Upper lobe of left lung (tissue), 6 donors: ENCODE measurements at regions not wholly inside any gene's neighbourhood (a gene's known extent, or its start where the extent isn't known, plus 50 kb on each side); places are given as distances from the start of the nearest gene placed in this dataset.

ENCODE experiments used
- ATAC-seq, 2 donors: fragments of 200-7000 bp; cut with Tn5 transposase; one replicate each; pipeline ENCODE4 v1.9.1; 2022; ENCODE audit warnings: mild to moderate bottlenecking in 2 of 2, moderate library complexity in 2 of 2; ENCODE audit not compliant: low FRiP score in 2 of 2
- DNase-seq, 2 donors: peaks; one replicate each; pipeline ENCODE4 v3.0.0-alpha.2; 2019 to 2020
- H3K27ac ChIP-seq, 4 donors: fragments of 200-600 bp; sonication (generic); one replicate each; pipeline ENCODE4 v1.5.1; 2016 to 2019
- H3K27me3 ChIP-seq, 4 donors: fragments of 200-600 bp; sonication (generic); one replicate each; pipeline ENCODE4 v1.5.1; 2017 to 2019
- H3K36me3 ChIP-seq, 4 donors: fragments of 200-600 bp; sonication (generic); one replicate each; pipeline ENCODE4 v1.5.1; 2016 to 2019
- H3K4me1 ChIP-seq, 4 donors: fragments of 200-600 bp; sonication (generic); one replicate each; pipeline ENCODE4 v1.5.1; 2018 to 2019
- H3K4me3 ChIP-seq, 4 donors: fragments of 200-600 bp; sonication (generic); one replicate each; pipeline ENCODE4 v1.5.1; 2017 to 2019; ENCODE audit warnings: mild to moderate bottlenecking in 2 of 4, moderate library complexity in 1 of 4
- H3K9me3 ChIP-seq, 4 donors: fragments of 200-600 bp; sonication (generic); one replicate each; pipeline ENCODE4 v1.5.1; 2018 to 2019
- EP300 ChIP-seq, 4 donors: sonication (generic); formaldehyde crosslinking; IDR thresholded peaks; one replicate each; pipeline ENCODE4 v1.5.1; 2017; ENCODE audit warnings: antibody characterized with exemption in 4 of 4, control low read depth in 2 of 4
- POLR2A ChIP-seq, 4 donors: fragments of 450-650 bp; IDR thresholded peaks; one replicate each; pipeline ENCODE4 v1.5.1; 2016 to 2017; ENCODE audit warnings: antibody characterized with exemption in 4 of 4, mild to moderate bottlenecking in 2 of 4
- POLR2AphosphoS5 ChIP-seq, 2 donors: sonication (generic); formaldehyde crosslinking; IDR thresholded peaks; one replicate each; pipeline ENCODE4 v1.5.1; 2017; ENCODE audit warnings: antibody characterized with exemption in 2 of 2
- WGBS, 2 donors: methylation state at CpG; one replicate each; pipeline ENCODE4 v1.1.5; 2017 to 2018; 5-methylcytosine and 5-hydroxymethylcytosine counted together
- TF ChIP-seq, protein P1 (sequence below), 6 experiments: fragments of 450-650 bp in 4 of 6; fragments of 200-600 bp in 2 of 6; sonication (generic) in 2 of 6; IDR thresholded peaks; one replicate each; pipeline ENCODE4 v1.5.1; 2016 to 2019; ENCODE audit warnings: antibody characterized with exemption in 6 of 6
- donor health status: DM: no; HTN: no; CAD: no; lungs with moderate emphysema.
- donor health status: DM: no; HTN: yes; CAD: no; lungs with severe emphysema.

DNA sequence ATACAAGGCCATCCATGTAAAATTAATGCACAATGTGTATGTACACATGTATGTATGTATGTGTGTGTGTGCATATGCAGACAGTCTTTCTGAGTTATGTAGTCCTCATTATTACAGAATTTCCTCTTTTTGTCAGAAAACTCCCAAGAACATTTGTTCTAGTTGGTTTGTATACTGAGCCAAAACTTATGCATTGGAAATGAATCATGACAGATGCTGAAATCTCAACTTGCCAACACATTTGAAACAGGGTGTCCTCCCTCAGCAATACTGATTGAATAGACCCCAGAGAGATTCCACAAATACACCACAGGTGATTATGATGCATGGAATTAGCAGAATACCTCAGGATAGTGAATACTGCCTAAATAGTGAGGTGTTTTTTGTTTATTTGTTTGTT lies 472.9 kb upstream of the PCDH15 start:
- TF ChIP-seq EP300 (IDR thresholded peaks at IDR 0.05) (no peak), POLR2A (IDR thresholded peaks at IDR 0.05) (no peak), POLR2AphosphoS5 (IDR thresholded peaks at IDR 0.05) (no peak)
- TF ChIP-seq, protein P1, sequence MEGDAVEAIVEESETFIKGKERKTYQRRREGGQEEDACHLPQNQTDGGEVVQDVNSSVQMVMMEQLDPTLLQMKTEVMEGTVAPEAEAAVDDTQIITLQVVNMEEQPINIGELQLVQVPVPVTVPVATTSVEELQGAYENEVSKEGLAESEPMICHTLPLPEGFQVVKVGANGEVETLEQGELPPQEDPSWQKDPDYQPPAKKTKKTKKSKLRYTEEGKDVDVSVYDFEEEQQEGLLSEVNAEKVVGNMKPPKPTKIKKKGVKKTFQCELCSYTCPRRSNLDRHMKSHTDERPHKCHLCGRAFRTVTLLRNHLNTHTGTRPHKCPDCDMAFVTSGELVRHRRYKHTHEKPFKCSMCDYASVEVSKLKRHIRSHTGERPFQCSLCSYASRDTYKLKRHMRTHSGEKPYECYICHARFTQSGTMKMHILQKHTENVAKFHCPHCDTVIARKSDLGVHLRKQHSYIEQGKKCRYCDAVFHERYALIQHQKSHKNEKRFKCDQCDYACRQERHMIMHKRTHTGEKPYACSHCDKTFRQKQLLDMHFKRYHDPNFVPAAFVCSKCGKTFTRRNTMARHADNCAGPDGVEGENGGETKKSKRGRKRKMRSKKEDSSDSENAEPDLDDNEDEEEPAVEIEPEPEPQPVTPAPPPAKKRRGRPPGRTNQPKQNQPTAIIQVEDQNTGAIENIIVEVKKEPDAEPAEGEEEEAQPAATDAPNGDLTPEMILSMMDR (IDR thresholded peaks at IDR 0.05), result no peak
- ATAC-seq (peak in 1 of 2 donors; percentile 49), DNase-seq (no peak)
- Histone ChIP-seq H3K36me3 (no peaks in the 10 kb centered on the region), H3K4me1 (no peaks in the 10 kb centered on the region), H3K27ac (no peak overlapping the region), H3K9me3 (no peaks in the 10 kb centered on the region), H3K27me3 (no peaks in the 10 kb centered on the region), H3K4me3 (no peak overlapping the region)

- WGBS, 2 donors, result 73 to 74% methylated on average over 3 of the region's 3 CpGs
- H3K9me3 ChIP-seq, result no peaks in the 10 kb centered on the region
These were observed 471.9 kb upstream of the PCDH15 start for GRCh38 chr10:55272886-55273285.

GRCh38 chr10:55266797-55267196 lies 465.8 kb upstream of the PCDH15 start:
- ATAC-seq, result no peak

More at GRCh38 chr10:55272886-55273285, 471.9 kb upstream of the PCDH15 start:
- Histone ChIP-seq H3K4me3 (no peak overlapping the region), H3K4me1 (no peaks in the 10 kb centered on the region), H3K27ac (no peak overlapping the region), H3K36me3 (no peaks in the 10 kb centered on the region), H3K27me3 (no peaks in the 10 kb centered on the region)
- ATAC-seq (peak in 1 of 2 donors; percentile 46), DNase-seq (no peak)
- TF ChIP-seq EP300 (IDR thresholded peaks at IDR 0.05) (no peak), POLR2AphosphoS5 (IDR thresholded peaks at IDR 0.05) (no peak), POLR2A (IDR thresholded peaks at IDR 0.05) (no peak)
- TF ChIP-seq, protein P1 (IDR thresholded peaks at IDR 0.05), result no peak

DNA sequence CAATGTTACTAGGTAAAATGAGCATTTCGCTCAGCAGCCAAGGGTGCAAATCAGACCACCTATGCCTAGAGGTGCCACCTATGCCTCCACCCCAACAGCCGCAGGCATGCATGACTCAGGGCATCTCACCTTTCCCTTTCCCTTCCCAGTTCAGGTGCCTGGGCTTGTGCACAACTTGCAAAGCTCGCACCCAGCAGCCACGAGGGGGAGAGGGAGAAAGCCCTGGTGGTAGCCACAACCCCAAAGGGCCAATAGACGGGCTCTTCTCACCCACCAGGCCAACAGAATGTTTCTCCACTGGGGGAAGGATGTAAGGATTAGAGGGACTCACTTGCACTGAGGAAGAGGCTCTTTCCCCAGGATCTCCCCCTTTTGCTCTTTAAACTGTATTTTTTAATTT lies 462.3 kb upstream of the PCDH15 start:
- TF ChIP-seq EP300 (IDR thresholded peaks at IDR 0.05) (no peak), POLR2A (IDR thresholded peaks at IDR 0.05) (no peak), POLR2AphosphoS5 (IDR thresholded peaks at IDR 0.05) (no peak)
- TF ChIP-seq, protein P1 (IDR thresholded peaks at IDR 0.05), result no peak
- Histone ChIP-seq H3K27me3 (no peaks in the 10 kb centered on the region), H3K4me1 (no peaks in the 10 kb centered on the region), H3K27ac (no peak overlapping the region), H3K36me3 (no peaks in the 10 kb centered on the region), H3K9me3 (no peaks in the 10 kb centered on the region), H3K4me3 (no peak overlapping the region)
- DNase-seq (no peak), ATAC-seq (no peak)
- WGBS, 2 donors, result 81 to 83% methylated on average over 5 of the region's 5 CpGs

More at GRCh38 chr10:55266797-55267196, 465.8 kb upstream of the PCDH15 start:
- no peaks in the 10 kb centered on the region for H3K4me1 ChIP-seq
- DNase-seq, result no peak
- no peak overlapping the region for H3K27ac ChIP-seq
- TF ChIP-seq POLR2AphosphoS5 (IDR thresholded peaks at IDR 0.05) (no peak), POLR2A (IDR thresholded peaks at IDR 0.05) (no peak), EP300 (IDR thresholded peaks at IDR 0.05) (no peak)
- TF ChIP-seq, protein P1 (IDR thresholded peaks at IDR 0.05), result no peak
- no peaks in the 10 kb centered on the region for H3K36me3 ChIP-seq
- WGBS, 2 donors, result 82 to 86% methylated on average over 4 of the region's 4 CpGs
- no peaks in the 10 kb centered on the region for H3K27me3 ChIP-seq
- no peak overlapping the region for H3K4me3 ChIP-seq
- no peaks in the 10 kb centered on the region for H3K9me3 ChIP-seq

DNA sequence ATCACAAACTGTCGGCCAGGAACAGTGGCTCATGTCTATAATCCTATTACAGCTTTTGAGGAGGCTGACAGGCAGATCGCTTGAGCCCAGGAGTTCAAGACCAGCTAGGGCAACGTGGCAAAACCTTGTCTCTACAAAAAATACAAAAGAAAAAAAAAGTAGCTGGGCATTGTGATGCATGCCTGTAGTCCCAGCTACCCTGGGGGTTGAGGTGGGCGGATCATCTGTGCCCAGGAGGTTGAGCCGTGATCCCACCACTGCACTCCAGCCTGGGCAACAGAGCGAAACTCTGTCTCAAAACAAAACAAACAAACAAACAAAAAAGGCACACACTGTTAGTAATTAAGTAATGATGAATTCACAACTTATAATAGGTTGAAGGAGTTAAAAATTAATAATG lies 441.5 kb upstream of the PCDH15 start:
- H3K4me3 ChIP-seq, result no peak overlapping the region
- H3K27me3 ChIP-seq, result no peaks in the 10 kb centered on the region
- H3K4me1 ChIP-seq, result no peaks in the 10 kb centered on the region
- no peak for ATAC-seq
- H3K36me3 ChIP-seq, result no peaks in the 10 kb centered on the region
- WGBS, 2 donors, result 74% methylated on average over 6 of the region's 6 CpGs
- no peak for TF ChIP-seq POLR2A (IDR thresholded peaks at IDR 0.05)
- TF ChIP-seq EP300 (IDR thresholded peaks at IDR 0.05), result no peak
- TF ChIP-seq POLR2AphosphoS5 (IDR thresholded peaks at IDR 0.05), result no peak
- TF ChIP-seq, protein P1 (IDR thresholded peaks at IDR 0.05), result no peak
- no peak overlapping the region for H3K27ac ChIP-seq
- no peak for DNase-seq
- H3K9me3 ChIP-seq, result no peaks in the 10 kb centered on the region
